UCSD-AML1 (cell line): ENCODE measurements at regions not wholly inside any gene's neighbourhood (a gene's known extent, or its start where the extent isn't known, plus 50 kb on each side); places are given as distances from the start of the nearest gene placed in this dataset.
"Not testable (repeated sequence)": the region's sequence is repeated elsewhere in the genome, so short reads cannot be mapped to it uniquely, and the experiment has no call there.

Experiments
- DNase-seq: peaks from one replicate; lab custom pipeline; 2025; ENCODE audit not compliant: unreplicated experiment; lab: John Stamatoyannopoulos, UW

GRCh38 chr2:144030791-144031190 is 489.1 kb downstream of the ZEB2 start:
- no peak for DNase-seq

- no peak for DNase-seq
Measured at GRCh38 chr2:144027593-144027992, 492.3 kb downstream of the ZEB2 start.

GRCh38 chr2:144026753-144027152 is 493.2 kb downstream of the ZEB2 start:
- DNase-seq = no peak

- no peak for DNase-seq
Measured at GRCh38 chr2:144020047-144020446, 499.9 kb downstream of the ZEB2 start.

- DNase-seq = no peak
Measured at GRCh38 chr2:144015655-144016245, 504.2 kb downstream of the ZEB2 start.

GRCh38 chr2:144015036-144015435 is 504.9 kb downstream of the ZEB2 start:
- DNase-seq = no peak

- no peak for DNase-seq
Measured at GRCh38 chr2:144014103-144014502, 505.8 kb downstream of the ZEB2 start.

GRCh38 chr2:144012304-144012703 is 507.6 kb downstream of the ZEB2 start:
- DNase-seq = no peak

- DNase-seq = no peak
Measured at GRCh38 chr2:144011553-144011952, 508.4 kb downstream of the ZEB2 start.

- DNase-seq = no peak
Measured at GRCh38 chr2:144011098-144011497, 508.8 kb downstream of the ZEB2 start.

- no peak for DNase-seq
Measured at GRCh38 chr2:144010096-144010836, 509.7 kb downstream of the ZEB2 start.

GRCh38 chr2:144006139-144006538 is 513.8 kb downstream of the ZEB2 start:
- no peak for DNase-seq

- no peak for DNase-seq
Measured at GRCh38 chr2:144004742-144005141, 515.2 kb downstream of the ZEB2 start.

GRCh38 chr2:144003460-144004075 is 516.4 kb downstream of the ZEB2 start:
- no peak for DNase-seq

- DNase-seq = no peak
Measured at GRCh38 chr2:143996974-143997373, 522.9 kb downstream of the ZEB2 start.

- DNase-seq = no peak
Measured at GRCh38 chr2:143994961-143995360, 525.0 kb downstream of the ZEB2 start.

GRCh38 chr2:143991596-143991995 is 528.3 kb downstream of the ZEB2 start:
- DNase-seq = not testable (repeated sequence)

- no peak for DNase-seq
Measured at GRCh38 chr2:143988082-143988481, 531.8 kb downstream of the ZEB2 start.

- DNase-seq = no peak
Measured at GRCh38 chr2:143981428-143981827, 538.5 kb downstream of the ZEB2 start.

- no peak for DNase-seq
Measured at GRCh38 chr2:143977356-143977755, 542.6 kb downstream of the ZEB2 start.

- no peak for DNase-seq
Measured at GRCh38 chr2:143975216-143975615, 544.7 kb downstream of the ZEB2 start.

GRCh38 chr2:143974262-143974661 is 545.7 kb downstream of the ZEB2 start:
- DNase-seq = no peak
